GM18907 (cell line): ENCODE measurements at regions not wholly inside any gene's neighbourhood (a gene's known extent, or its start where the extent isn't known, plus 50 kb on each side); places are given as distances from the start of the nearest gene placed in this dataset.

Source experiments
- ATAC-seq: cut with Tn5 transposase; IDR thresholded peaks from one replicate; pipeline ENCODE4 v1.9.1; 2021; ENCODE audit warnings: mild to moderate bottlenecking, moderate library complexity; ENCODE audit not compliant: unreplicated experiment

GRCh38 chr11:92423115-92424034 lies 198.8 kb downstream of the FAT3 start:
- ATAC-seq = no peak

- ATAC-seq = no peak
Measured at GRCh38 chr11:92424281-92424680, 199.7 kb downstream of the FAT3 start.

- no peak for ATAC-seq
Measured at GRCh38 chr11:92425127-92425526, 200.5 kb downstream of the FAT3 start.

GRCh38 chr11:92432515-92432914 lies 207.9 kb downstream of the FAT3 start:
- no peak for ATAC-seq

GRCh38 chr11:92436034-92436920 lies 211.7 kb downstream of the FAT3 start:
- ATAC-seq = no peak

GRCh38 chr11:92439133-92439532 lies 214.5 kb downstream of the FAT3 start:
- ATAC-seq = no peak

- ATAC-seq = no peak
Measured at GRCh38 chr11:92440701-92441442, 216.3 kb downstream of the FAT3 start.

GRCh38 chr11:92441443-92441726 lies 216.8 kb downstream of the FAT3 start:
- ATAC-seq = no peak

GRCh38 chr11:92443199-92443598 lies 218.6 kb downstream of the FAT3 start:
- ATAC-seq = no peak

GRCh38 chr11:92447586-92447985 lies 223.0 kb downstream of the FAT3 start:
- no peak for ATAC-seq

- no peak for ATAC-seq
Measured at GRCh38 chr11:92449222-92449621, 224.6 kb downstream of the FAT3 start.

- ATAC-seq = no peak
Measured at GRCh38 chr11:92449780-92450179, 225.2 kb downstream of the FAT3 start.

GRCh38 chr11:92451063-92451462 lies 226.4 kb downstream of the FAT3 start:
- ATAC-seq = no peak

- no peak for ATAC-seq
Measured at GRCh38 chr11:92453055-92453454, 228.4 kb downstream of the FAT3 start.

GRCh38 chr11:92455210-92455790 lies 230.7 kb downstream of the FAT3 start:
- ATAC-seq = no peak

- no peak for ATAC-seq
Measured at GRCh38 chr11:92457250-92457649, 232.6 kb downstream of the FAT3 start.

GRCh38 chr11:92458486-92458885 lies 233.9 kb downstream of the FAT3 start:
- ATAC-seq = no peak

GRCh38 chr11:92460213-92460612 lies 235.6 kb downstream of the FAT3 start:
- no peak for ATAC-seq

GRCh38 chr11:92461447-92461846 lies 236.8 kb downstream of the FAT3 start:
- ATAC-seq = no peak

GRCh38 chr11:92462821-92463220 lies 238.2 kb downstream of the FAT3 start:
- ATAC-seq = no peak

- no peak for ATAC-seq
Measured at GRCh38 chr11:92464822-92465221, 240.2 kb downstream of the FAT3 start.
